ENCODE measurements at regions not wholly inside any gene's neighbourhood (a gene's known extent, or its start where the extent isn't known, plus 50 kb on each side); places are given as distances from the start of the nearest gene placed in this dataset.

- TF ChIP-seq CTCF (conservative IDR thresholded peaks at IDR 0.05): no peak
- Mint-ChIP-seq H3K27ac (ENCODE audit: unreplicated experiment) (no peak overlapping the region), H3K9me3 (peaks cover 2% of the 10 kb centered on the region), H3K4me3 (no peak overlapping the region), H3K27me3 (ENCODE audit: low read depth) (no peaks in the 10 kb centered on the region), H3K36me3 (ENCODE audit: low read depth) (no peaks in the 10 kb centered on the region), H3K4me1 (peaks cover 17% of the 10 kb centered on the region)
- DNase-seq (ENCODE audit: low read depth, low spot score): no peak
Observed at GRCh38 chr13:40061466-40062450, 406.3 kb downstream of the COG6 start.

- DNase-seq (ENCODE audit: low read depth, low spot score): no peak
- H3K9me3 Mint-ChIP-seq: no peaks in the 10 kb centered on the region
- H3K27me3 Mint-ChIP-seq (ENCODE audit: low read depth): no peaks in the 10 kb centered on the region
- peaks cover 17% of the 10 kb centered on the region for H3K4me1 Mint-ChIP-seq
- TF ChIP-seq CTCF (conservative IDR thresholded peaks at IDR 0.05): no peak
- H3K27ac Mint-ChIP-seq (ENCODE audit: unreplicated experiment): peak overlapping the region; percentile 46
- H3K36me3 Mint-ChIP-seq (ENCODE audit: low read depth): no peaks in the 10 kb centered on the region
- no peak overlapping the region for H3K4me3 Mint-ChIP-seq
Observed at GRCh38 chr13:40063278-40063698, 407.8 kb downstream of the COG6 start.

GRCh38 chr13:40063703-40064102, 408.2 kb downstream of the COG6 start:
- H3K4me3 Mint-ChIP-seq: no peak overlapping the region
- H3K9me3 Mint-ChIP-seq: no peaks in the 10 kb centered on the region
- TF ChIP-seq CTCF (conservative IDR thresholded peaks at IDR 0.05): no peak
- no peak for DNase-seq (ENCODE audit: low read depth, low spot score)
- H3K27me3 Mint-ChIP-seq (ENCODE audit: low read depth): no peaks in the 10 kb centered on the region
- peak overlapping the region; percentile 46 for H3K27ac Mint-ChIP-seq (ENCODE audit: unreplicated experiment)
- peaks cover 17% of the 10 kb centered on the region for H3K4me1 Mint-ChIP-seq
- H3K36me3 Mint-ChIP-seq (ENCODE audit: low read depth): no peaks in the 10 kb centered on the region

GRCh38 chr13:40064154-40065097, 409.0 kb downstream of the COG6 start:
- H3K36me3 Mint-ChIP-seq (ENCODE audit: low read depth): no peaks in the 10 kb centered on the region
- peaks cover 22% of the 10 kb centered on the region for H3K4me1 Mint-ChIP-seq
- H3K4me3 Mint-ChIP-seq: no peak overlapping the region
- no peaks in the 10 kb centered on the region for H3K9me3 Mint-ChIP-seq
- no peak for TF ChIP-seq CTCF (conservative IDR thresholded peaks at IDR 0.05)
- no peaks in the 10 kb centered on the region for H3K27me3 Mint-ChIP-seq (ENCODE audit: low read depth)
- no peak for DNase-seq (ENCODE audit: low read depth, low spot score)
- no peak overlapping the region for H3K27ac Mint-ChIP-seq (ENCODE audit: unreplicated experiment)

All from neural crest cell (in vitro differentiated cells).